ENCODE measurements at regions not wholly inside any gene's neighbourhood (a gene's known extent, or its start where the extent isn't known, plus 50 kb on each side); places are given as distances from the start of the nearest gene placed in this dataset.

- no peak for TF ChIP-seq CTCF (IDR thresholded peaks at IDR 0.05)
- ATAC-seq (ENCODE audit: low FRiP score) (no peak), DNase-seq (ENCODE audit: low spot score) (no peak)
Observed at GRCh38 chr7:39808796-39809481, 141.1 kb upstream of the CDK13 start.

GRCh38 chr7:39810204-39810642 is 139.8 kb upstream of the CDK13 start:
- ATAC-seq (ENCODE audit: low FRiP score) (no peak), DNase-seq (ENCODE audit: low spot score) (no peak)
- TF ChIP-seq CTCF (IDR thresholded peaks at IDR 0.05): no peak

GRCh38 chr7:39810710-39811109 is 139.3 kb upstream of the CDK13 start:
- ATAC-seq (ENCODE audit: low FRiP score): no peak
- no peak for DNase-seq (ENCODE audit: low spot score)
- TF ChIP-seq CTCF (IDR thresholded peaks at IDR 0.05): no peak

- TF ChIP-seq CTCF (IDR thresholded peaks at IDR 0.05): no peak
- DNase-seq (ENCODE audit: low spot score): no peak
- ATAC-seq (ENCODE audit: low FRiP score): no peak
Observed at GRCh38 chr7:39811161-39811614, 138.9 kb upstream of the CDK13 start.

DNA sequence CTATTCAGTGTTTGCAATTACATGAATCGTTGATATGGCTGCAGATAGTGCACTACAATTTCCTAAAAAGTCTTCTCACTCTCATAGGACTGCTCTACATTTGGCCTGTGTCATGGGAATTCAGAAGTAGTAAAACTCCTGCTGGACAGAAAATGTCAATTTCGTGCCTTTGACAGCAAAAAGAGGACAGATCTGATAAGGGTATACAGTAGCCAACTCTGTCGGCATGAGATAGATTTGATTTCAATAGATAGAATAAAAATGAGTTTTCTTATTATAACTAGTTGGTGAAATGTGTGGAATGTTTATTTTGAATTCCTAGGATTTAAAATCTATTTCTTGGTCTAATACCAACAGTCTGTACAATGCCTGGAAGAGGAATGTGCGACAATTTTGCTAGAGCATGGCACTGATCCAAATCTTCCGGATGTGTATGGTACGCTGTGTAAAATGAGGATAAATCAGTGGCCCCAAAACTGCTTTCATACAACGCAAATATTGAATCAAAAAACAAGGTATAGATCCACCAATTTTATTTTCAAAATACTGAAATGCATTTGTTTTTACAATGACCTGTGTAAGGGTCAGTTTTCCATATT is 133.5 kb upstream of the CDK13 start:
- no peak for TF ChIP-seq CTCF (IDR thresholded peaks at IDR 0.05)
- ATAC-seq (ENCODE audit: low FRiP score): no peak
- no peak for DNase-seq (ENCODE audit: low spot score)

- DNase-seq (ENCODE audit: low spot score) (no peak), ATAC-seq (ENCODE audit: low FRiP score) (no peak)
- no peak for TF ChIP-seq CTCF (IDR thresholded peaks at IDR 0.05)
Observed at GRCh38 chr7:39819514-39819913, 130.5 kb upstream of the CDK13 start.

All from omental fat pad (tissue), 3 donors.